Kidney epithelial cell (primary cell): ENCODE measurements at regions not wholly inside any gene's neighbourhood (a gene's known extent, or its start where the extent isn't known, plus 50 kb on each side); places are given as distances from the start of the nearest gene placed in this dataset.

Experiments used
- DNase-seq: peaks from one replicate; pipeline ENCODE4 v3.0.0-alpha.2; 2010; ENCODE audit warnings: low read depth
- H3K27me3 ChIP-seq: 2 replicates; pipeline ENCODE4 v1.6.0; 2011; ENCODE audit warnings: low read length; ENCODE audit not compliant: control insufficient read depth, insufficient read depth
- H3K36me3 ChIP-seq: 2 replicates; pipeline ENCODE4 v1.5.1; 2011; ENCODE audit warnings: low read length; ENCODE audit not compliant: control insufficient read depth, insufficient read depth
- H3K4me3 ChIP-seq: 2 replicates; pipeline ENCODE4 v1.5.1; 2011; ENCODE audit warnings: low read depth, mild to moderate bottlenecking, control low read depth, low read length
- TF ChIP-seq, protein P1 (sequence below): IDR thresholded peaks from 2 replicates; pipeline ENCODE4 v1.5.1; 2011; ENCODE audit warnings: mild to moderate bottlenecking, moderate library complexity, low read length, control low read depth, inconsistent platforms; ENCODE audit not compliant: insufficient read depth, poor library complexity, severe bottlenecking

DNA sequence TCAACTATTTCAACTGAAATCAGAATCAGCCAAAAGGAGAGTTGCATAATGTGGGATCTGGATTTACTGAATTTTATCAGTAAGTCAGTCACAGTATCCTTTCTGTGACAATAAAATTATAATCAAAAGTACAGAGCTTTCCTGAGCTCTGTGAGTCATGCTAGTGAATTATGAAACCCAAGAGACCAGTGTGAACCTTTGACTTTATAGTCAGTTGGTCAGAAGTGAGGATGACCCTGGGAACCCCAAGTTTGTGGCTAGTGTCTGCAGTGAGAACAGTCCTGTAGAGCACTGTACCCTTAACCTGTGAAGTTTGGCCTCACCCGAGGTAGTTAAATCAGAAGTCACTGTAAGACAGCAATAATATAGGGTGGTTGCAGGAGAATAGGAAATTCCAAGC lies 381.7 kb downstream of the CDH19 start:
- TF ChIP-seq, protein P1, sequence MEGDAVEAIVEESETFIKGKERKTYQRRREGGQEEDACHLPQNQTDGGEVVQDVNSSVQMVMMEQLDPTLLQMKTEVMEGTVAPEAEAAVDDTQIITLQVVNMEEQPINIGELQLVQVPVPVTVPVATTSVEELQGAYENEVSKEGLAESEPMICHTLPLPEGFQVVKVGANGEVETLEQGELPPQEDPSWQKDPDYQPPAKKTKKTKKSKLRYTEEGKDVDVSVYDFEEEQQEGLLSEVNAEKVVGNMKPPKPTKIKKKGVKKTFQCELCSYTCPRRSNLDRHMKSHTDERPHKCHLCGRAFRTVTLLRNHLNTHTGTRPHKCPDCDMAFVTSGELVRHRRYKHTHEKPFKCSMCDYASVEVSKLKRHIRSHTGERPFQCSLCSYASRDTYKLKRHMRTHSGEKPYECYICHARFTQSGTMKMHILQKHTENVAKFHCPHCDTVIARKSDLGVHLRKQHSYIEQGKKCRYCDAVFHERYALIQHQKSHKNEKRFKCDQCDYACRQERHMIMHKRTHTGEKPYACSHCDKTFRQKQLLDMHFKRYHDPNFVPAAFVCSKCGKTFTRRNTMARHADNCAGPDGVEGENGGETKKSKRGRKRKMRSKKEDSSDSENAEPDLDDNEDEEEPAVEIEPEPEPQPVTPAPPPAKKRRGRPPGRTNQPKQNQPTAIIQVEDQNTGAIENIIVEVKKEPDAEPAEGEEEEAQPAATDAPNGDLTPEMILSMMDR: no peak
- DNase-seq: no peak
- Histone ChIP-seq H3K4me3 (no peak overlapping the region), H3K36me3 (no peaks in the 10 kb centered on the region), H3K27me3 (no peaks in the 10 kb centered on the region)

DNA sequence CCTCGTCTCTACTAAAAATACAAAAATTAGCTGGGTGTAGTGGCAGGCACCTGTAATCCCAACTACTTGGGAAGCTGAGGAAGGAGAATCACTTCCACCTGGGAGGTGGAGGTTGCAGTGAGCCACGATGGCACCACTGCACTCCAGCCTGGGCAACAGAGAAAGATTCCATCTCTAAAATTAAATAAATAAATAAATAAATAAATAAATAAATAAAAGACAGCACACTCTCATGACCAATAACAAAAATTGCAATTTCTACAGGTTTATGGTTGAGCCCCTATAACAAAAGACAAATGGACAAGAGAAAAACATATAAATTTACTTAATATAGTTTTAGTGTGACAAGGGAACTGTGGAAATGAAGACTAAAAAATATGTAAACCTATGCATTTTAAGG lies 384.1 kb downstream of the CDH19 start:
- TF ChIP-seq, protein P1: no peak
- no peak for DNase-seq
- Histone ChIP-seq H3K27me3 (no peaks in the 10 kb centered on the region), H3K36me3 (no peaks in the 10 kb centered on the region), H3K4me3 (no peak overlapping the region)

DNA sequence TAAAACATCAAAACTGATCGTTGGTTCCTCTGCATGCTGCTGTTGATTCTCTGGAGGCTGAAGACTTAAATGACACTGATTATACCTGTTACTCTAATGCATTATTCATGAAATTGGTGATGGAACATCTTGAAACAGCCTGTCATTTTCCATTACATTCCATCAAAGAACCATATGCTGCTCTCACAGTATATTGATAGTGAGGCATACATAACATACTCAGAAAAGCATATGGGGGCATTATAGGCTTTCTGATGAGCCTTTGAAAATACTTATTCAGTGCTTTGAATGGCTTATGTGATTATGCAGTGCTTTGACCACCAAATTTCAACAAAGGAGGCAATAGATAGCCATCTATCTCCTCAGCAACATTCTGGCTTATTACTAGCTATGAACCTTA lies 392.1 kb downstream of the CDH19 start:
- no peak for DNase-seq
- TF ChIP-seq, protein P1: no peak
- no peaks in the 10 kb centered on the region for H3K27me3 ChIP-seq
- H3K36me3 ChIP-seq: no peaks in the 10 kb centered on the region
- H3K4me3 ChIP-seq: no peak overlapping the region

DNA sequence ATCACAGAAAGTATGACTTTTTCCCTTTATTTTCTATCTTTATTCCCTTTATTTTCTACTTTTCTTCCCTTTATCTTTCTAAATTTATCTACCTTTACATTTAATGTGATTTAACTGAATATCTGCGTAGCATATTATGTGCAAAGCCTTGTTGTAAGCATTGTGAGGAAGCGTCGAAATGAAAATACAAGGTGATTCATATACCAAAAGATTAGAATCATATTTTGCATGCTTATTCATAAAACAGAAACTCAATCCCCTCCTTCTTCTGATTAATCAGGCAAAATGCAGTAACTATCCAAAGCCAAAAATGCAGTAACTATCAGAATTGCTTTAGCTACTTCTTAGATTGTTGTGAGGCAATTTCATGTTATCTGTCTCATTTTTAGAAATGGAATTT lies 393.0 kb downstream of the CDH19 start:
- TF ChIP-seq, protein P1: no peak
- no peaks in the 10 kb centered on the region for H3K36me3 ChIP-seq
- no peaks in the 10 kb centered on the region for H3K27me3 ChIP-seq
- DNase-seq: no peak
- H3K4me3 ChIP-seq: no peak overlapping the region

DNA sequence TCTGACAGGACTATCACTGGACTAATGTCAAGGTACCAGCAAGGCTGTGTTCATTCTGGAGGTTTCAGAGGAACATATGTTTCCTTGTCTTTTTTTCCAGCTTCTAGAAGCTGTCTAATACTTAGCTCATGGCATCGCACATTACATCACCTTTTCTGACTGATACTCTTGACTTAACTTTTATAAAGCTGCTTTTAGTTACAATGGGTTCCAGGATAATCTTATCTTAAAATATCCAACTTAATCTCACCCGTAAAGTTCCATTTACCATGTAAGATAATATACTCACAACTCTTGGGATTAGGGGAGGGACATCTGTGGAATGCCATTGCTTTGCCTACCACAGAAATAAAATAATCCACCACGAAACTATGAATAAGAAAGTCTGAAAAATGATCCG lies 394.2 kb downstream of the CDH19 start:
- TF ChIP-seq, protein P1: no peak
- no peak for DNase-seq
- H3K27me3 ChIP-seq: no peaks in the 10 kb centered on the region
- H3K4me3 ChIP-seq: no peak overlapping the region
- H3K36me3 ChIP-seq: no peaks in the 10 kb centered on the region

DNA sequence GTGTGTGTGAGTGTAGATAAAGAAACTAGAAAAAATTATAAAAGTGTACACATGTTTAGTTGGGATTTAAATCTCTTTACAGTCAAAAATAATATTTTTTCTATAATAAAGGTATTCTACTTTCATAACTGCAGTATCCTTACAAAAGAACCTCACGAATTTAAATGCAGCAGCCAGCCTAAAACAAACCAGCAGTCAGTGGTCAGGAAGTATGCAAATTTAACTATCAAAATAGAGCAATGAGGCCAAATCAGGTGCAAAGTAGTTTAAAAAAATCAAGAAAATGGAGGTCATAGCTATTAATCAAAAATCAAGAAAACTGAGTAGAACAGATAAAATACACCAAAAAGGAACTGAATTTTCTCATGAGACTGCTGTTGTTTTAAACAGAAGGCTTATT lies 407.1 kb downstream of the CDH19 start:
- no peak overlapping the region for H3K4me3 ChIP-seq
- TF ChIP-seq, protein P1: no peak
- H3K36me3 ChIP-seq: no peaks in the 10 kb centered on the region
- H3K27me3 ChIP-seq: no peaks in the 10 kb centered on the region
- DNase-seq: no peak
